ENCODE measurements at regions not wholly inside any gene's neighbourhood (a gene's known extent, or its start where the extent isn't known, plus 50 kb on each side); places are given as distances from the start of the nearest gene placed in this dataset.

- TF ChIP-seq CTCF (IDR thresholded peaks at IDR 0.05; ENCODE audit: borderline replicate concordance): no peak
- H3K36me3 ChIP-seq: no peaks in the 10 kb centered on the region
- intact Hi-C loops (cut with micrococcal nuclease): no loop called here
These were observed 676.6 kb upstream of the EPHA7 start for GRCh38 chr6:94095961-94096360.

GRCh38 chr6:94089941-94090340 lies 670.6 kb upstream of the EPHA7 start:
- no peaks in the 10 kb centered on the region for H3K36me3 ChIP-seq
- H3K27me3 ChIP-seq (ENCODE audit: low read depth): no peaks in the 10 kb centered on the region
- intact Hi-C loops (cut with micrococcal nuclease): no loop called here
- no peak for TF ChIP-seq CTCF (IDR thresholded peaks at IDR 0.05; ENCODE audit: borderline replicate concordance)
- H3K9me3 ChIP-seq (replicated peaks): no peaks in the 10 kb centered on the region
- H3K4me3 ChIP-seq: no peak overlapping the region
- H3K4me1 ChIP-seq: no peaks in the 10 kb centered on the region
- H3K27ac ChIP-seq (replicated peaks): no peak overlapping the region
- DNase-seq: no peak

More at GRCh38 chr6:94095961-94096360, 676.6 kb upstream of the EPHA7 start:
- no peaks in the 10 kb centered on the region for H3K27me3 ChIP-seq (ENCODE audit: low read depth)
- H3K4me1 ChIP-seq: no peaks in the 10 kb centered on the region
- no peak for DNase-seq
- H3K27ac ChIP-seq (replicated peaks): no peak overlapping the region
- H3K9me3 ChIP-seq (replicated peaks): no peaks in the 10 kb centered on the region
- no peak overlapping the region for H3K4me3 ChIP-seq

DNA sequence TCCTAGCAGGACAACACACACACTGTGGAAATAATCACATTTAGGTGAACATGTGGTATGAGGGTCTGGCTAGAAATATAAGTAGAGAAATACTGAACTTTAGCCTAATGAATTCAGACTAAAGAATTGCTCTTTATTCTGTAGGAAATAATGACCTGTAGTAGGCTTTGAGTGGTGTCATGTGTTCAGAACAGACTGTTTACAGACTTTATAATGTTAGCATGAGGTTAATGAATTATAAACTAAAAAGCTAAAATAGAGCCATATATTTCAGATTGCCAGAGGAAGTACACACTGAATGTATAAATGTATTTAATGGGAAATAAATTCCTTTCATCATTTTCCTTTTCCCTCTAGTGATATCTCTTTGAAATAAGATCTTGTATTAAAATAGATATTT lies 669.5 kb upstream of the EPHA7 start:
- Histone ChIP-seq H3K36me3 (no peaks in the 10 kb centered on the region), H3K4me1 (no peaks in the 10 kb centered on the region), H3K27ac (replicated peaks) (no peak overlapping the region), H3K27me3 (ENCODE audit: low read depth) (no peaks in the 10 kb centered on the region), H3K4me3 (no peak overlapping the region), H3K9me3 (replicated peaks) (no peaks in the 10 kb centered on the region)
- TF ChIP-seq CTCF (IDR thresholded peaks at IDR 0.05; ENCODE audit: borderline replicate concordance): no peak
- DNase-seq: no peak
- intact Hi-C loops (cut with micrococcal nuclease): no loop called here

DNA sequence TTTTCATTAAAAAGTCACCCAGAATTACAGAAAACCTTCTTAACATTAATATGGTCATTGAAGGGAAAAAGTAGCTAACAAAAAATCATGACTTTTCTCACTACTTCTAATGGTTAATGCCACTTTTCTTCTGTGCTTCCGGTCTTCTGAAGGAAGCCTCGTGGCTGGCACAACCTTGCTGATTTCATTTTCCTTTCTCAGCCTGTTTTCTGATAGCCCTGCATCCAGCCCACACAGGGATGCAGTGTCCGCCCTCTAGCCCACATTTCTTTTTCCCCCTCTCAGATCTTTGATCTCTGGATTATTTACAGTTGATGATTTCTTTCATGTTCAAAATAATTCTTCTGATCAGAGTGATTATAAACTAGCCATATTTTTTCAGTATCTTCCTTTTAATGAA lies 655.4 kb upstream of the EPHA7 start:
- no peak for TF ChIP-seq CTCF (IDR thresholded peaks at IDR 0.05; ENCODE audit: borderline replicate concordance)
- intact Hi-C loops (cut with micrococcal nuclease): no loop called here
- Histone ChIP-seq H3K4me1 (no peaks in the 10 kb centered on the region), H3K27ac (replicated peaks) (no peak overlapping the region), H3K36me3 (no peaks in the 10 kb centered on the region), H3K9me3 (replicated peaks) (no peaks in the 10 kb centered on the region), H3K4me3 (no peak overlapping the region), H3K27me3 (ENCODE audit: low read depth) (no peaks in the 10 kb centered on the region)
- no peak for DNase-seq

GRCh38 chr6:94071835-94072234 lies 652.5 kb upstream of the EPHA7 start:
- H3K4me1 ChIP-seq: no peaks in the 10 kb centered on the region
- H3K27ac ChIP-seq (replicated peaks): no peak overlapping the region
- H3K4me3 ChIP-seq: no peak overlapping the region
- peak; percentile 24 for TF ChIP-seq CTCF (IDR thresholded peaks at IDR 0.05; ENCODE audit: borderline replicate concordance)
- no peaks in the 10 kb centered on the region for H3K27me3 ChIP-seq (ENCODE audit: low read depth)
- no peak for DNase-seq
- intact Hi-C loops (cut with micrococcal nuclease): no loop called here
- H3K9me3 ChIP-seq (replicated peaks): no peaks in the 10 kb centered on the region
- H3K36me3 ChIP-seq: no peaks in the 10 kb centered on the region

Data from left ventricle myocardium inferior (tissue), 1 donor.